ENCODE measurements at regions not wholly inside any gene's neighbourhood (a gene's known extent, or its start where the extent isn't known, plus 50 kb on each side); places are given as distances from the start of the nearest gene placed in this dataset.

- Histone ChIP-seq H3K4me1 (ENCODE audit: control insufficient read depth in 3 of 3, insufficient read depth in 2 of 3, low read depth in 1 of 3, low read length in 2 of 3) (no peaks in the 10 kb centered on the region), H3K9me3 (ENCODE audit: control insufficient read depth in 2 of 2, insufficient read depth in 1 of 2, low read depth in 1 of 2, low read length in 1 of 2) (no peaks in the 10 kb centered on the region), H3K4me3 (ENCODE audit: low read depth in 1 of 3, low read length in 3 of 3) (no peak overlapping the region), H3K27me3 (ENCODE audit: control insufficient read depth in 3 of 3, insufficient read depth in 3 of 3, low read length in 3 of 3) (peaks cover 0 to 6% (median 0%) of the 10 kb centered on the region in 3 donors), H3K36me3 (ENCODE audit: control insufficient read depth in 3 of 3, insufficient read depth in 2 of 3, low read depth in 1 of 3, low read length in 3 of 3) (no peaks in the 10 kb centered on the region), H3K27ac (ENCODE audit: low read depth in 1 of 3, low read length in 2 of 3) (no peak overlapping the region)
- DNase-seq: no peak
- 80 to 96% (median 87%) methylated on average over 3 of the region's 3 CpGs for WGBS, 3 donors
- no peak for FAIRE-seq
Observed at GRCh38 chr10:111278266-111278665, 201.4 kb downstream of the ADRA2A start.

- Histone ChIP-seq H3K27ac (ENCODE audit: low read depth in 1 of 3, low read length in 2 of 3) (no peak overlapping the region), H3K36me3 (ENCODE audit: control insufficient read depth in 3 of 3, insufficient read depth in 2 of 3, low read depth in 1 of 3, low read length in 3 of 3) (no peaks in the 10 kb centered on the region), H3K9me3 (ENCODE audit: control insufficient read depth in 2 of 2, insufficient read depth in 1 of 2, low read depth in 1 of 2, low read length in 1 of 2) (no peaks in the 10 kb centered on the region), H3K4me3 (ENCODE audit: low read depth in 1 of 3, low read length in 3 of 3) (no peak overlapping the region), H3K4me1 (ENCODE audit: control insufficient read depth in 3 of 3, insufficient read depth in 2 of 3, low read depth in 1 of 3, low read length in 2 of 3) (no peaks in the 10 kb centered on the region), H3K27me3 (ENCODE audit: control insufficient read depth in 3 of 3, insufficient read depth in 3 of 3, low read length in 3 of 3) (peaks cover 0 to 4% (median 0%) of the 10 kb centered on the region in 3 donors)
- no peak for FAIRE-seq
- DNase-seq: peak; percentile 7 to 11
- 15 to 20% (median 16%) methylated on average over 4 of the region's 4 CpGs for WGBS, 3 donors
Observed at GRCh38 chr10:111281516-111281915, 204.7 kb downstream of the ADRA2A start.

GRCh38 chr10:111289461-111289860 lies 212.6 kb downstream of the ADRA2A start:
- H3K27me3 ChIP-seq (ENCODE audit: control insufficient read depth in 3 of 3, insufficient read depth in 3 of 3, low read length in 3 of 3): no peaks in the 10 kb centered on the region
- H3K36me3 ChIP-seq (ENCODE audit: control insufficient read depth in 3 of 3, insufficient read depth in 2 of 3, low read depth in 1 of 3, low read length in 3 of 3): no peaks in the 10 kb centered on the region
- 76 to 89% (median 84%) methylated on average over 5 of the region's 5 CpGs for WGBS, 3 donors
- no peaks in the 10 kb centered on the region for H3K9me3 ChIP-seq (ENCODE audit: control insufficient read depth in 2 of 2, insufficient read depth in 1 of 2, low read depth in 1 of 2, low read length in 1 of 2)
- H3K4me3 ChIP-seq (ENCODE audit: low read depth in 1 of 3, low read length in 3 of 3): no peak overlapping the region
- no peak for FAIRE-seq
- no peaks in the 10 kb centered on the region for H3K4me1 ChIP-seq (ENCODE audit: control insufficient read depth in 3 of 3, insufficient read depth in 2 of 3, low read depth in 1 of 3, low read length in 2 of 3)
- no peak for DNase-seq
- H3K27ac ChIP-seq (ENCODE audit: low read depth in 1 of 3, low read length in 2 of 3): no peak overlapping the region

GRCh38 chr10:111290649-111291048 lies 213.8 kb downstream of the ADRA2A start:
- no peak for FAIRE-seq
- Histone ChIP-seq H3K4me1 (ENCODE audit: control insufficient read depth in 3 of 3, insufficient read depth in 2 of 3, low read depth in 1 of 3, low read length in 2 of 3) (no peaks in the 10 kb centered on the region), H3K27ac (ENCODE audit: low read depth in 1 of 3, low read length in 2 of 3) (no peak overlapping the region), H3K27me3 (ENCODE audit: control insufficient read depth in 3 of 3, insufficient read depth in 3 of 3, low read length in 3 of 3) (no peaks in the 10 kb centered on the region), H3K36me3 (ENCODE audit: control insufficient read depth in 3 of 3, insufficient read depth in 2 of 3, low read depth in 1 of 3, low read length in 3 of 3) (no peaks in the 10 kb centered on the region), H3K9me3 (ENCODE audit: control insufficient read depth in 2 of 2, insufficient read depth in 1 of 2, low read depth in 1 of 2, low read length in 1 of 2) (no peaks in the 10 kb centered on the region), H3K4me3 (ENCODE audit: low read depth in 1 of 3, low read length in 3 of 3) (no peak overlapping the region)
- no peak for DNase-seq
- WGBS, 3 donors: 64 to 74% (median 69%) methylated on average over 3 of the region's 3 CpGs

GRCh38 chr10:111295788-111296187 lies 219.0 kb downstream of the ADRA2A start:
- DNase-seq (no peak), FAIRE-seq (no peak)
- H3K4me3 ChIP-seq (ENCODE audit: low read depth in 1 of 3, low read length in 3 of 3): no peak overlapping the region
- H3K4me1 ChIP-seq (ENCODE audit: control insufficient read depth in 3 of 3, insufficient read depth in 2 of 3, low read depth in 1 of 3, low read length in 2 of 3): no peaks in the 10 kb centered on the region
- no peaks in the 10 kb centered on the region for H3K9me3 ChIP-seq (ENCODE audit: control insufficient read depth in 2 of 2, insufficient read depth in 1 of 2, low read depth in 1 of 2, low read length in 1 of 2)
- no peaks in the 10 kb centered on the region for H3K36me3 ChIP-seq (ENCODE audit: control insufficient read depth in 3 of 3, insufficient read depth in 2 of 3, low read depth in 1 of 3, low read length in 3 of 3)
- no peaks in the 10 kb centered on the region for H3K27me3 ChIP-seq (ENCODE audit: control insufficient read depth in 3 of 3, insufficient read depth in 3 of 3, low read length in 3 of 3)
- H3K27ac ChIP-seq (ENCODE audit: low read depth in 1 of 3, low read length in 2 of 3): no peak overlapping the region
- 67 to 100% (median 88%) methylated on average over 1 of the region's 1 CpG for WGBS, 3 donors

- WGBS, 3 donors: 88 to 91% (median 89%) methylated on average over 6 of the region's 6 CpGs
- Histone ChIP-seq H3K9me3 (ENCODE audit: control insufficient read depth in 2 of 2, insufficient read depth in 1 of 2, low read depth in 1 of 2, low read length in 1 of 2) (no peaks in the 10 kb centered on the region), H3K4me3 (ENCODE audit: low read depth in 1 of 3, low read length in 3 of 3) (no peak overlapping the region), H3K27ac (ENCODE audit: low read depth in 1 of 3, low read length in 2 of 3) (no peak overlapping the region), H3K4me1 (ENCODE audit: control insufficient read depth in 3 of 3, insufficient read depth in 2 of 3, low read depth in 1 of 3, low read length in 2 of 3) (no peaks in the 10 kb centered on the region), H3K36me3 (ENCODE audit: control insufficient read depth in 3 of 3, insufficient read depth in 2 of 3, low read depth in 1 of 3, low read length in 3 of 3) (no peaks in the 10 kb centered on the region), H3K27me3 (ENCODE audit: control insufficient read depth in 3 of 3, insufficient read depth in 3 of 3, low read length in 3 of 3) (no peaks in the 10 kb centered on the region)
- no peak for FAIRE-seq
- no peak for DNase-seq
Observed at GRCh38 chr10:111297351-111297848, 220.6 kb downstream of the ADRA2A start.

GRCh38 chr10:111298031-111298430 lies 221.2 kb downstream of the ADRA2A start:
- no peaks in the 10 kb centered on the region for H3K9me3 ChIP-seq (ENCODE audit: control insufficient read depth in 2 of 2, insufficient read depth in 1 of 2, low read depth in 1 of 2, low read length in 1 of 2)
- no peaks in the 10 kb centered on the region for H3K4me1 ChIP-seq (ENCODE audit: control insufficient read depth in 3 of 3, insufficient read depth in 2 of 3, low read depth in 1 of 3, low read length in 2 of 3)
- no peaks in the 10 kb centered on the region for H3K27me3 ChIP-seq (ENCODE audit: control insufficient read depth in 3 of 3, insufficient read depth in 3 of 3, low read length in 3 of 3)
- DNase-seq: no peak
- no peaks in the 10 kb centered on the region for H3K36me3 ChIP-seq (ENCODE audit: control insufficient read depth in 3 of 3, insufficient read depth in 2 of 3, low read depth in 1 of 3, low read length in 3 of 3)
- WGBS, 3 donors: 37 to 58% (median 48%) methylated on average over 4 of the region's 4 CpGs
- no peak for FAIRE-seq
- no peak overlapping the region for H3K4me3 ChIP-seq (ENCODE audit: low read depth in 1 of 3, low read length in 3 of 3)
- no peak overlapping the region for H3K27ac ChIP-seq (ENCODE audit: low read depth in 1 of 3, low read length in 2 of 3)

- Histone ChIP-seq H3K27me3 (ENCODE audit: control insufficient read depth in 3 of 3, insufficient read depth in 3 of 3, low read length in 3 of 3) (no peaks in the 10 kb centered on the region), H3K4me3 (ENCODE audit: low read depth in 1 of 3, low read length in 3 of 3) (no peak overlapping the region), H3K27ac (ENCODE audit: low read depth in 1 of 3, low read length in 2 of 3) (no peak overlapping the region), H3K4me1 (ENCODE audit: control insufficient read depth in 3 of 3, insufficient read depth in 2 of 3, low read depth in 1 of 3, low read length in 2 of 3) (no peaks in the 10 kb centered on the region), H3K36me3 (ENCODE audit: control insufficient read depth in 3 of 3, insufficient read depth in 2 of 3, low read depth in 1 of 3, low read length in 3 of 3) (no peaks in the 10 kb centered on the region), H3K9me3 (ENCODE audit: control insufficient read depth in 2 of 2, insufficient read depth in 1 of 2, low read depth in 1 of 2, low read length in 1 of 2) (no peaks in the 10 kb centered on the region)
- FAIRE-seq (no peak), DNase-seq (no peak)
- 69 to 80% (median 79%) methylated on average over 2 of the region's 2 CpGs for WGBS, 3 donors
Observed at GRCh38 chr10:111299037-111299436, 222.2 kb downstream of the ADRA2A start.

- Histone ChIP-seq H3K27ac (ENCODE audit: low read depth in 1 of 3, low read length in 2 of 3) (no peak overlapping the region), H3K4me3 (ENCODE audit: low read depth in 1 of 3, low read length in 3 of 3) (no peak overlapping the region), H3K36me3 (ENCODE audit: control insufficient read depth in 3 of 3, insufficient read depth in 2 of 3, low read depth in 1 of 3, low read length in 3 of 3) (no peaks in the 10 kb centered on the region), H3K4me1 (ENCODE audit: control insufficient read depth in 3 of 3, insufficient read depth in 2 of 3, low read depth in 1 of 3, low read length in 2 of 3) (no peaks in the 10 kb centered on the region), H3K27me3 (ENCODE audit: control insufficient read depth in 3 of 3, insufficient read depth in 3 of 3, low read length in 3 of 3) (no peaks in the 10 kb centered on the region), H3K9me3 (ENCODE audit: control insufficient read depth in 2 of 2, insufficient read depth in 1 of 2, low read depth in 1 of 2, low read length in 1 of 2) (no peaks in the 10 kb centered on the region)
- no peak for DNase-seq
- no peak for FAIRE-seq
- 62 to 68% (median 63%) methylated on average over 4 of the region's 4 CpGs for WGBS, 3 donors
Observed at GRCh38 chr10:111303887-111304286, 227.1 kb downstream of the ADRA2A start.

Measured in small intestine (tissue), 7 donors.